ENCODE measurements at regions not wholly inside any gene's neighbourhood (a gene's known extent, or its start where the extent isn't known, plus 50 kb on each side); places are given as distances from the start of the nearest gene placed in this dataset.

DNA sequence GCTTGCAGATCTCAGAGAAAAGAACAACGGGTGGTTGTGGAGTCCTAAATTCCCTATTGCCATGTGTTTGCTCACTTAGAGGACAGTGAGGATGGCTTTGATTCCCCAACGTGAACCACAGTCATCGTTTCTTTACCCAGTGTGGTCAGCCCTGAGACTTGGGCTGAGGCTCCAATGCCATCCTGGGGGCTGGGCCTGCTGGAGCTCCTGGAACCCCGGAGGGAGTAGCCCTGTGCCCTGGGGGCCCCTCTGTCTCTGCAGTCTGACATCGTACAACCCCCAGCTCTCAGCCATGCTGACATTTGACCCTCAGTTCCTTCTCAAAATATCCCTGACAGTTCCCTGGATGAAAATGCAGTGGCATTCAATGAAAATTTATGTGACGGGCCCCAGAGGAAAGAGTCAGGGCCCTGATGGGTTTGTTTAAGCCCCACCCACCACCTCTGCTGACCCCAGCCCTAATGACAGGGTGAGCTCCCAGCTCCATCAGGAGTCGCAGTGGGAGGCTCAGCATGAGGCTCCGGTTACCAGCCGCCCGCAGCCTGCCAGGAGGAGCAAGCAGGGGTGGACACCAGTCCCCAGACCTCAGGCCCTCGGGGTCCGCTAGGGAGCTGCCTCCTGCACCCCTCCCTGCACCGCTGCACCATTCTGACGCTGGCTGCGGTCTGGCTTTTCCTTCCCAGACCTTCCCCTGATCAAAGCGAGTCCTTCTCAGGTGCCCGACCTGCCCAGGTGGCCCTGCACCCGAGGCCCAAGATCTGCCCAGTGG, 120.9 kb downstream of the TWIST2 start:
- intact Hi-C loops (cut with DNase I), result loop anchor here in 2 of 10 donors (10.0 kb wide), 1 partner anchor 604 kb away; no protein-coding TSS in a partner anchor
- H3K27me3 ChIP-seq, result peaks cover 0 to 20% (median 4%) of the 10 kb centered on the region in 9 donors
- H3K36me3 ChIP-seq, result no peaks in the 10 kb centered on the region
- DNase-seq, result no peak
- WGBS, 4 donors, result 66 to 72% (median 68%) methylated on average over 15 to 18 of the region's 18 CpGs
- H3K4me1 ChIP-seq, result no peaks in the 10 kb centered on the region
- no peak for TF ChIP-seq POLR2A (IDR thresholded peaks at IDR 0.05)
- no peak for TF ChIP-seq CTCF (IDR thresholded peaks at IDR 0.05)
- H3K4me3 ChIP-seq, result no peak overlapping the region
- H3K27ac ChIP-seq, result no peak overlapping the region
- ATAC-seq, result no peak
- H3K9me3 ChIP-seq, result no peaks in the 10 kb centered on the region

DNA sequence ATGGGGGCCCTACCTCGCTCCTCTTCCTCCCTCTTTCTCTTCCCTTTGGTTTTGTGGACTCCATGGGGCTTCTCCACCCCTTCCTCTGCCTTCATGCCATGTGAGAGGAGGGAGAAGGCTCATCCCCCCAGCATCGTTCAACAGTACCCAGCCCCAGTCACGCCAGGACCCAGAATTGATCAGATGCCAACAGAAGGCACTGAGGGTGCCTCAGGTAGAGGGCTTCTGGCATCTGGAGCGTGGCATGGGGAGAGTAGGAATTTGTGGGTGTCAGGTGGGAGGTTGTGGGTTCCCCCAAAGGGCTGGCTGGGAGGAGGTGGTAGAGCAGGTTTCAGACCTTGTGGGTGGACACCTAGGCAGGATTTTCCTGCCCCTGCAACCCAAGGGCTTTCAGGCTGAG, 122.0 kb downstream of the TWIST2 start:
- DNase-seq, result no peak
- H3K4me1 ChIP-seq, result no peaks in the 10 kb centered on the region
- TF ChIP-seq CTCF (IDR thresholded peaks at IDR 0.05) (no peak), POLR2A (IDR thresholded peaks at IDR 0.05) (no peak)
- peaks cover 0 to 20% (median 4%) of the 10 kb centered on the region in 9 donors for H3K27me3 ChIP-seq
- WGBS, 4 donors, result 82 to 93% (median 88%) methylated on average over 4 of the region's 4 CpGs
- ATAC-seq, result no peak
- H3K9me3 ChIP-seq, result peaks cover 0 to 4% (median 0%) of the 10 kb centered on the region in 12 donors
- no peak overlapping the region for H3K4me3 ChIP-seq
- H3K36me3 ChIP-seq, result no peaks in the 10 kb centered on the region
- intact Hi-C loops (cut with DNase I), result loop anchor here in 4 of 10 donors (10.0 kb wide), 2 partner anchors 605 to 615 kb away; no protein-coding TSS in a partner anchor
- no peak overlapping the region for H3K27ac ChIP-seq

- intact Hi-C loops (cut with DNase I), result loop anchor here in 2 of 10 donors (10.0 kb wide), 1 partner anchor 616 kb away; no protein-coding TSS in a partner anchor
- DNase-seq, result peak in 4 of 5 donors; percentile 35 to 76 (median 50)
- 30 to 41% (median 36%) methylated on average over 8 to 9 of the region's 9 CpGs for WGBS, 4 donors
Observed at GRCh38 chr2:238970553-238971081, 122.7 kb downstream of the TWIST2 start.

More at GRCh38 chr2:238970553-238971081, 122.7 kb downstream of the TWIST2 start:
- H3K4me3 ChIP-seq, result no peak overlapping the region
- H3K27me3 ChIP-seq, result peaks cover 0 to 20% (median 4%) of the 10 kb centered on the region in 9 donors
- ATAC-seq, result peak; percentile 49 to 84 (median 78)
- H3K9me3 ChIP-seq, result peaks cover 0 to 11% (median under 1%) of the 10 kb centered on the region in 12 donors
- no peaks in the 10 kb centered on the region for H3K4me1 ChIP-seq
- no peaks in the 10 kb centered on the region for H3K36me3 ChIP-seq
- no peak overlapping the region for H3K27ac ChIP-seq
- no peak for TF ChIP-seq POLR2A (IDR thresholded peaks at IDR 0.05)
- peak; percentile 91 to 99 (median 98) for TF ChIP-seq CTCF (IDR thresholded peaks at IDR 0.05)
